Cardiac muscle cell (in vitro differentiated cells and primary cell): ENCODE measurements at regions not wholly inside any gene's neighbourhood (a gene's known extent, or its start where the extent isn't known, plus 50 kb on each side); places are given as distances from the start of the nearest gene placed in this dataset.
"Not testable (repeated sequence)": the region's sequence is repeated elsewhere in the genome, so short reads cannot be mapped to it uniquely, and the experiment has no call there.

Experiments
- DNase-seq, 2 donors: peaks; one replicate each; pipeline versions ENCODE4 v3.0.0 to v3.0.0-alpha.2; 2010 to 2017; ENCODE audit warnings: low read depth in 1 of 2, low spot score in 1 of 2
- H3K27ac ChIP-seq: fragments of 200-600 bp; sonication (generic); 2 replicates; pipeline ENCODE4 v1.5.1; 2016
- H3K27me3 ChIP-seq: fragments of 200-600 bp; sonication (generic); 2 replicates; pipeline ENCODE4 v1.6.0; 2016; ENCODE audit warnings: control low read depth
- H3K36me3 ChIP-seq: fragments of 200-600 bp; sonication (generic); 2 replicates; pipeline ENCODE4 v1.5.1; 2016; ENCODE audit warnings: control low read depth
- H3K4me1 ChIP-seq: fragments of 200-600 bp; sonication (generic); 2 replicates; pipeline ENCODE4 v1.8.1; 2017; ENCODE audit warnings: low read depth, mild to moderate bottlenecking, mixed run types
- H3K4me3 ChIP-seq: fragments of 200-600 bp; sonication (generic); 2 replicates; pipeline ENCODE4 v1.5.1; 2016; ENCODE audit warnings: mild to moderate bottlenecking
- H3K9me3 ChIP-seq: fragments of 200-600 bp; sonication (generic); 2 replicates; pipeline ENCODE4 v1.5.1; 2017; ENCODE audit warnings: low read depth, mild to moderate bottlenecking, control low read depth
- TF ChIP-seq, protein P1 (sequence below): IDR thresholded peaks from 2 replicates; pipeline ENCODE4 v1.5.1; 2012; ENCODE audit warnings: low read depth, mild to moderate bottlenecking, low read length

DNA sequence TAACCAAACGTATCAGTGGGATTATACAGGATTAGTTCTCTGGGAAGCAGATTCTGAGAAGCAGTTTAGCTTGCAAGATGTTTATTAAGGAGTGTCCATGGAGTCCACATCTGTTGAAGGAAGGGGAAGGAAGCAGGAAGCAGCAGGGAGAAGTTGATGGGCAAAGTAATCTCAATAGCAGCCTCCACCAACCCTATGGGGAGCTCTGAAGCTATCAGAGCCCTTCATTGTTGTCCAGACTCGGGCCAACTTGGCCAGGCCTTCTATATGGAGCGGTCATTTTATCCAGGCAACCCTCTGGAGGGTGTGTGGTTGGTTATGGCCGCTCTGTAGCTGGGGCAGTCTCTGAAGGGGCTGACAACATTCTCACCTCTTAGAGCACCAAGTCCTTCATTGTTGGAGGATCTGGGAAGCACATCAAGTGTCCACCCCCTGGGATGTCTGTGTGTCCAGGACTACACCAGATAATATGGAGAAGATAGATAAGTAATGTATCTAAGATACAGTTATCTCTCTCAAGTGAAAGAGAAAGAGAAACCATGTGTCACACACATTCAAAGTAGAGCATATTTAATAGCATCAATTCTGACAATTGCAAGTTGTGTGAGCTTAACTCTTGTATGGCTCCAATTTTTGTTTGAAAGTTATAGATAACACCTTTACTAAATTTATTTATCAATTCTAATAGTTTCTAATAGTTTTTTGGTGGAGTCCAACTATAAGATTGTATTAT lies 101.7 kb upstream of the TRIM77 start:
- Histone ChIP-seq H3K27ac (no peak overlapping the region), H3K36me3 (no peaks in the 10 kb centered on the region), H3K4me3 (no peak overlapping the region), H3K4me1 (no peaks in the 10 kb centered on the region), H3K27me3 (no peaks in the 10 kb centered on the region), H3K9me3 (no peaks in the 10 kb centered on the region)
- no peak for DNase-seq
- TF ChIP-seq, protein P1, sequence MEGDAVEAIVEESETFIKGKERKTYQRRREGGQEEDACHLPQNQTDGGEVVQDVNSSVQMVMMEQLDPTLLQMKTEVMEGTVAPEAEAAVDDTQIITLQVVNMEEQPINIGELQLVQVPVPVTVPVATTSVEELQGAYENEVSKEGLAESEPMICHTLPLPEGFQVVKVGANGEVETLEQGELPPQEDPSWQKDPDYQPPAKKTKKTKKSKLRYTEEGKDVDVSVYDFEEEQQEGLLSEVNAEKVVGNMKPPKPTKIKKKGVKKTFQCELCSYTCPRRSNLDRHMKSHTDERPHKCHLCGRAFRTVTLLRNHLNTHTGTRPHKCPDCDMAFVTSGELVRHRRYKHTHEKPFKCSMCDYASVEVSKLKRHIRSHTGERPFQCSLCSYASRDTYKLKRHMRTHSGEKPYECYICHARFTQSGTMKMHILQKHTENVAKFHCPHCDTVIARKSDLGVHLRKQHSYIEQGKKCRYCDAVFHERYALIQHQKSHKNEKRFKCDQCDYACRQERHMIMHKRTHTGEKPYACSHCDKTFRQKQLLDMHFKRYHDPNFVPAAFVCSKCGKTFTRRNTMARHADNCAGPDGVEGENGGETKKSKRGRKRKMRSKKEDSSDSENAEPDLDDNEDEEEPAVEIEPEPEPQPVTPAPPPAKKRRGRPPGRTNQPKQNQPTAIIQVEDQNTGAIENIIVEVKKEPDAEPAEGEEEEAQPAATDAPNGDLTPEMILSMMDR: no peak

DNA sequence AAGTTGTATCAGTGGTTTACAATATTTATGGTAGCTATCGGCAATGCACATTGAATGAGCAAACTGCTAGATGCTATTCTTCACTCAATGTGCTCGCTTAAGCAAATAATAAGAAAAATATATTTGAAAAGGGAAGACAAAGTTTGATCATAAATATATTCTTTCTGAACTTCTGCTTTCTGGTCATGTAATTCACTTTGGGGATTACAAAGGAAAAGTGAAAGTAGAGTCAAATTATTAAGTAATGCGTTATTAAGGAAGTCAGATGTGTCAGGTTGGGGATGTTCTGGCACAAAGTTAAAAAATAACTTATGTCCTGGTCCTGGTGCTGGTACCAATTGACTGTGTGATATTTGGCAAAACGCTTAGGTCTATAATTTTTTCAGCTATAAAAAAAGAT lies 98.0 kb upstream of the TRIM77 start:
- H3K9me3 ChIP-seq: no peaks in the 10 kb centered on the region
- no peak overlapping the region for H3K4me3 ChIP-seq
- peaks cover 3% of the 10 kb centered on the region for H3K4me1 ChIP-seq
- TF ChIP-seq, protein P1: no peak
- H3K36me3 ChIP-seq: no peaks in the 10 kb centered on the region
- H3K27me3 ChIP-seq: no peaks in the 10 kb centered on the region
- DNase-seq: no peak
- no peak overlapping the region for H3K27ac ChIP-seq

DNA sequence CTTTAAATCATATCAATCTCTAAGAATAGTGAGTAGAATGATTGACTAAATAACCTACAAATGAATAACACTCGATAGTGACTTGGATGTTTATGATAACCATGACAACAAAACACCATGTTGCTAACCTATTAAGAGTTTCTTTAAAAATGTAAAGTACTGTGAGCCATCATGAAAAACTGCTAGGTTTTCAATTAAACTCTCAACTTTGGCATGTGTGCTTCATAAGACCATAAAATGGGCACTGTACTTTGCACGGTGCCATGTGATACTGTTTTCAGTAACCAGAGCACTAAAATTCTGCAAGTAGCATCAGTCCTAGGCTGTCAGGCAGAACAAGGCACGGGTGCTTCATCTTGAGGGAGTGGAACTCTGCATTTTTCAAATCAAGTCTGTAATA lies 96.2 kb upstream of the TRIM77 start:
- Histone ChIP-seq H3K4me1 (peaks cover 3% of the 10 kb centered on the region), H3K27me3 (no peaks in the 10 kb centered on the region), H3K9me3 (no peaks in the 10 kb centered on the region), H3K36me3 (no peaks in the 10 kb centered on the region), H3K27ac (no peak overlapping the region), H3K4me3 (no peak overlapping the region)
- DNase-seq: no peak
- TF ChIP-seq, protein P1: no peak

DNA sequence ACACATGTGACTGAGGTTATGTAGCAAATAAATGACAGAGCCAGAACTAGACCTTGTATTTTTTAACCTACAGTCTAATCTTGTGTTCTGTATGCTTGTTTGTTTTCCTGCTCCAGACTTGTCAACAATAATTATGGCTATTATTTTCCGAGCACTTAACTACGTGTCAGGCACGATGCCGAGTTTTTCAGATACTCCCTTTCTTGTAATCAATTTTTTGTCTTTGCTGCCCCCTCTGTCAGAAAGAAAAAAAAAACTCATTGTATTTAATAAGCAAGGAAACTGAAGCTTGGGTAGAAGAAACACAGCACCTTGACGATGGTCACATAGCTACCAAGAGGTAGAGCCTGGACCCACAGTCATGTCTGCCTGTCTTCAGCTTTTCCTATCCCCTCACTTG lies 95.7 kb upstream of the TRIM77 start:
- not testable (repeated sequence) for H3K4me1 ChIP-seq, H3K27ac ChIP-seq, H3K27me3 ChIP-seq, H3K4me3 ChIP-seq, H3K36me3 ChIP-seq, H3K9me3 ChIP-seq
- DNase-seq: peak; percentile 2 to 19

DNA sequence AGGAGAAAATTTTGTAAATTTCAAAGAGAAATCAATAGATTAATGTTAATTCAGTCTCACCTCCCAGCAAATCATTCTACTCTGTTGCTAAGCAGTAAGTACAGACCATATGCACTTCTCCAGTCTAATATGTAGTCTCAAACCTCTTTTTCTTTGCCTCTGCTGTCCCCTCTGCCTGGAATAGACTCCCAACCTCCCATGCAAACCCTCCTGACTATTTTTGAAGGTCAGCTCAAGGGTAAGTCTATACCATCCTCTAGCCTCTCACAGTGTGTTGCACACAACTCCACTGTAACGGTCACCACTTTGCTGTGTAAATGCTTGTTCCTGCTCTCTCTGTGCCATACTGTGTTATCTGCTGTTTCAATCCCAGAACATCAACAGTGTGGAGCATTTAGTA lies 94.5 kb upstream of the TRIM77 start:
- not testable (repeated sequence) for H3K27me3 ChIP-seq, H3K27ac ChIP-seq, H3K4me1 ChIP-seq, H3K4me3 ChIP-seq, H3K36me3 ChIP-seq, H3K9me3 ChIP-seq
- DNase-seq: peak in 1 of 2 donors; percentile 12

DNA sequence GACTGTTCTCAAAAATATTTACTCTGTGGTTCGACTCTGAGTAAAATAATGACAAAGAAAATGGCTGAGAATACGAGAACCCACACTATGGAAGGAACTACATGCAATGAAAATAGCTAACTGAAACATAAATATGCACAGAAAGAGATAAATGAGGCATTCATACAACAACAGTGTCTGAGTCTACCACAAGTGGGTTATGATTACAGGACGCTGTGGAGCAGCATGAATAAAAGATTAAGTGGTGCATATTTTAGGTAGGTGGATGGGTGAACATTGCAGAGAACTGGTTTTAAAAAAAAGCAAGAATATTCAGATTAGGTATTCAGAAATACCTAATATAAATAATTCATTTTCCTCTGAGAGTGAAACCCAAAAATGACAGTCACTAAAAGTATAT lies 93.9 kb upstream of the TRIM77 start:
- not testable (repeated sequence) for H3K27ac ChIP-seq, H3K4me1 ChIP-seq, H3K27me3 ChIP-seq, H3K36me3 ChIP-seq, DNase-seq, H3K9me3 ChIP-seq, H3K4me3 ChIP-seq

DNA sequence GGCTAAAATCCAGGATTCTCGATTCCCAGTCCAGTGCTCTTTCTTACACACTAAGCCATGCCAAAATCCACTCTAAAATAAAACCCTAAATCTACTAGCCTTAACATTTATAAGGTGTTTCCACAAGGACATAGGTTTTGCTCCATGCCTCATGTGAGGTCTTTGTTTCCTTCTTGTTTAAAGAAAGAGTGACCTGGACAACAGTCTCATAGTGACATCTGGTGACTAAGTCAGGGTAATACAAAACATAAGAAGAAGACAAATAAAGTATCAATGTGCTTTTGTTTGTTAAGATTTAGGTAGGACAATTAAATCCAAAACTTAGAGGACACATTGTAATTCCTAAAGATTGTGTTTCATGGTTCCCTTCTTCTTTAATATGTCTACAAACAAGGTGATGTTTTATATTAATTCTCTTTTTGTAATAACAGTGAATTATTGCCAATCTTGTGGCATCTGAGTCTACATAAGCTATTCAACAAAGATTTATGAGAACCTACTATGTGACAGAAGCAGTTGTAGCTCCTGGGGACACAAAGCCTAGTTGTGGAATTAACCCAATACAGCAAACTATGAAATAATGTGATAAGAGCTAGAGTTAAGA lies 93.0 kb upstream of the TRIM77 start:
- not testable (repeated sequence) for H3K27ac ChIP-seq, H3K4me3 ChIP-seq, H3K36me3 ChIP-seq, H3K9me3 ChIP-seq, H3K4me1 ChIP-seq, H3K27me3 ChIP-seq
- TF ChIP-seq, protein P1: peak; percentile 29
- DNase-seq: peak; percentile 15 to 25

DNA sequence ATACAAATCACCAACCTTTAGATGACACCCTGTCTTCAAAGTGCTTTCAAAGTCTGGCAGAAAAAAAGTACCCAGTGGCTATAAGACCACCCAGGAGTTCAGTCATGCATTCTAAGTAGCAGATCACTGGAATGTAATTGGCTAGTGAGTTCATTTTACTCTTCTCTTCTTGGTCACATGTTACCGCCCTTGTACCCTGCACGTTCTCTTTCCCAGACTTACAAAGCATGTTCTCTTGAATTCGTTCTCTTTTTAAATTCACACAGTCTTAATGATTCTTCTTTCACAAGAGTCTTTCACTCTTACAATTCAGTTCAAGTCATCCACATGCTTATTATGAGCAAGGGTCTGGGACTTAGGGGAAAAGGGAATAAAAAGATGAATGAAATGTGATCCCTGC lies 89.4 kb upstream of the TRIM77 start:
- not testable (repeated sequence) for H3K9me3 ChIP-seq, H3K27me3 ChIP-seq, H3K4me1 ChIP-seq, H3K4me3 ChIP-seq, DNase-seq, H3K36me3 ChIP-seq, H3K27ac ChIP-seq
